Keratinocyte (primary cell): ENCODE measurements at regions not wholly inside any gene's neighbourhood (a gene's known extent, or its start where the extent isn't known, plus 50 kb on each side); places are given as distances from the start of the nearest gene placed in this dataset.

Experiments used
- DNase-seq: peaks from one replicate; pipeline ENCODE4 v3.0.0-alpha.2; 2011; ENCODE audit warnings: low read depth, missing footprints, low spot score
- FAIRE-seq: peaks from 2 replicates; lab custom pipeline; 2011; peaks lifted over from hg19 to GRCh38; lab: Jason Lieb, UNC
- H2AFZ ChIP-seq: 2 replicates; pipeline ENCODE4 v1.6.0; 2012; ENCODE audit warnings: low read length, control low read depth, inconsistent platforms; ENCODE audit not compliant: control insufficient read depth
- H3K27ac ChIP-seq: 2 replicates; pipeline ENCODE4 v1.5.1; 2011; ENCODE audit warnings: low read length; ENCODE audit not compliant: control insufficient read depth, insufficient read depth
- H3K27me3 ChIP-seq: 3 replicates; pipeline ENCODE4 v1.6.0; 2011; ENCODE audit warnings: low read length; ENCODE audit not compliant: control insufficient read depth, insufficient read depth; ENCODE audit errors: extremely low read depth
- H3K36me3 ChIP-seq, 2 experiments: 2 replicates in 1 of 2; 3 replicates in 1 of 2; pipeline ENCODE4 v1.5.1; 2011; ENCODE audit warnings: low read length in 2 of 2, mild to moderate bottlenecking in 1 of 2; ENCODE audit not compliant: control insufficient read depth in 2 of 2, insufficient read depth in 2 of 2; ENCODE audit errors: extremely low read depth in 1 of 2
- H3K4me1 ChIP-seq: 3 replicates; pipeline ENCODE4 v1.5.1; 2011; ENCODE audit warnings: low read length; ENCODE audit not compliant: control insufficient read depth, insufficient read depth; ENCODE audit errors: extremely low read depth
- H3K4me2 ChIP-seq: 3 replicates; pipeline ENCODE4 v1.6.0; 2011; ENCODE audit warnings: low read depth, low read length; ENCODE audit not compliant: control insufficient read depth, insufficient read depth; ENCODE audit errors: extremely low read depth
- H3K4me3 ChIP-seq, 3 experiments: fragments of 200-600 bp in 1 of 3; sonication (generic) in 1 of 3; 2 replicates in 2 of 3; 3 replicates in 1 of 3; pipeline ENCODE4 v1.5.1; 2011 to 2016; ENCODE audit warnings: low read length in 3 of 3, mild to moderate bottlenecking in 3 of 3, control low read depth in 2 of 3, inconsistent platforms in 1 of 3, low read depth in 1 of 3, mixed read lengths in 1 of 3, mixed run types in 1 of 3, moderate library complexity in 1 of 3; ENCODE audit not compliant: control insufficient read depth in 2 of 3, insufficient read depth in 2 of 3; ENCODE audit errors: extremely low read depth in 1 of 3
- H3K79me2 ChIP-seq: 2 replicates; pipeline ENCODE4 v1.6.0; 2012; ENCODE audit warnings: low read length; ENCODE audit not compliant: control insufficient read depth, insufficient read depth
- H3K9ac ChIP-seq: 3 replicates; pipeline ENCODE4 v1.6.0; 2011; ENCODE audit warnings: low read length; ENCODE audit not compliant: control insufficient read depth, insufficient read depth; ENCODE audit errors: extremely low read depth
- H3K9me1 ChIP-seq: 3 replicates; pipeline ENCODE4 v1.6.0; 2011; ENCODE audit warnings: low read length; ENCODE audit not compliant: control insufficient read depth, insufficient read depth; ENCODE audit errors: extremely low read depth
- H3K9me3 ChIP-seq: 2 replicates; pipeline ENCODE4 v1.5.1; 2012; ENCODE audit warnings: low read depth, low read length; ENCODE audit not compliant: control insufficient read depth
- H4K20me1 ChIP-seq: 3 replicates; pipeline ENCODE4 v1.6.0; 2011; ENCODE audit warnings: low read length; ENCODE audit not compliant: control insufficient read depth, insufficient read depth; ENCODE audit errors: extremely low read depth
- CTCF ChIP-seq, 3 experiments: IDR thresholded peaks in 1 of 3; conservative IDR thresholded peaks in 1 of 3; optimal IDR thresholded peaks in 1 of 3; 2 replicates in 2 of 3; 3 replicates in 1 of 3; pipeline versions ENCODE3 to v1.5.1; 2011; ENCODE audit warnings: low read length in 3 of 3, mild to moderate bottlenecking in 3 of 3, moderate library complexity in 2 of 3, control low read depth in 1 of 3, inconsistent platforms in 1 of 3; ENCODE audit not compliant: insufficient read depth in 2 of 3; ENCODE audit errors: extremely low read depth in 1 of 3
- EZH2 ChIP-seq: IDR thresholded peaks from one replicate; pipeline ENCODE4 v1.6.1; 2012; ENCODE audit warnings: inconsistent platforms, mild to moderate bottlenecking, low read length, moderate library complexity
- dilution Hi-C: fragments of 300-500 bp; cut with MboI; formaldehyde crosslinking; loops from one replicate; pipeline ENCODE4 v1.7.0; 2020; ENCODE audit warnings: low sequenced_read_pairs; ENCODE audit not compliant: extremely low pct_ligation_motif_present

GRCh38 chr12:105503619-105504018, 173.1 kb downstream of the C12orf75 start:
- dilution Hi-C loops = no loop called here
- FAIRE-seq (no peak), DNase-seq (no peak)
- H3K4me1 ChIP-seq = peaks cover 3% of the 10 kb centered on the region
- no peaks in the 10 kb centered on the region for H4K20me1 ChIP-seq
- no peaks in the 10 kb centered on the region for H3K9me3 ChIP-seq
- no peak overlapping the region for H3K4me2 ChIP-seq
- no peaks in the 10 kb centered on the region for H3K36me3 ChIP-seq
- no peaks in the 10 kb centered on the region for H3K79me2 ChIP-seq
- H2AFZ ChIP-seq = no peak overlapping the region
- H3K27ac ChIP-seq = no peak overlapping the region
- H3K9ac ChIP-seq = no peak overlapping the region
- TF ChIP-seq EZH2 (no peak), CTCF (optimal IDR thresholded peaks at IDR 0.05 in 1 of 3, IDR thresholded peaks at IDR 0.05 in 1 of 3, conservative IDR thresholded peaks at IDR 0.05 in 1 of 3; ENCODE audit: extremely low read depth in 1 of 3, insufficient read depth in 2 of 3, low read length in 3 of 3) (no peak)
- H3K9me1 ChIP-seq = no peaks in the 10 kb centered on the region
- H3K27me3 ChIP-seq = no peaks in the 10 kb centered on the region
- no peak overlapping the region for H3K4me3 ChIP-seq

GRCh38 chr12:105504286-105504685, 173.8 kb downstream of the C12orf75 start:
- Histone ChIP-seq H3K36me3 (no peaks in the 10 kb centered on the region), H3K9me1 (no peaks in the 10 kb centered on the region), H3K4me1 (peaks cover 3% of the 10 kb centered on the region), H3K27ac (no peak overlapping the region), H3K79me2 (no peaks in the 10 kb centered on the region), H3K4me3 (no peak overlapping the region), H3K4me2 (no peak overlapping the region), H3K9me3 (no peaks in the 10 kb centered on the region), H3K9ac (no peak overlapping the region), H4K20me1 (no peaks in the 10 kb centered on the region), H2AFZ (no peak overlapping the region), H3K27me3 (no peaks in the 10 kb centered on the region)
- peak in 1 of 3 experiments; percentile 4 for TF ChIP-seq CTCF (optimal IDR thresholded peaks at IDR 0.05 in 1 of 3, IDR thresholded peaks at IDR 0.05 in 1 of 3, conservative IDR thresholded peaks at IDR 0.05 in 1 of 3; ENCODE audit: extremely low read depth in 1 of 3, insufficient read depth in 2 of 3, low read length in 3 of 3)
- no peak for TF ChIP-seq EZH2
- FAIRE-seq (no peak), DNase-seq (no peak)
- dilution Hi-C loops = no loop called here
